ENCODE measurements at regions not wholly inside any gene's neighbourhood (a gene's known extent, or its start where the extent isn't known, plus 50 kb on each side); places are given as distances from the start of the nearest gene placed in this dataset.

- no peaks in the 10 kb centered on the region for H4K20me1 ChIP-seq (replicated peaks in 1 of 2; ENCODE audit: control insufficient read depth in 1 of 2, insufficient read depth in 2 of 2, low read length in 2 of 2)
- CTCF ChIA-PET (ENCODE audit: partially characterized antibody): interaction anchor here (0.8 to 1.7 kb wide), 5 partner anchors 10 to 134 kb away, joined by 3 to 6 read pairs (median 4); no protein-coding TSS in a partner anchor
- TF ChIP-seq PHF8 (conservative IDR thresholded peaks at IDR 0.05; ENCODE audit: low read depth, low read length): no peak
- TF ChIP-seq BACH1 (IDR thresholded peaks at IDR 0.05; ENCODE audit: low read length): no peak
- TF ChIP-seq SRF (IDR thresholded peaks at IDR 0.05; ENCODE audit: low read depth, low read length): no peak
- no peak for TF ChIP-seq CHD2 (IDR thresholded peaks at IDR 0.05; ENCODE audit: low read length)
- TF ChIP-seq GABPA (IDR thresholded peaks at IDR 0.05; ENCODE audit: borderline replicate concordance, insufficient read depth, low read length): no peak
- no peak for TF ChIP-seq SP2 (IDR thresholded peaks at IDR 0.05; ENCODE audit: low read length)
- TF ChIP-seq SP4 (IDR thresholded peaks at IDR 0.05; ENCODE audit: low read length): no peak
- no peak for TF ChIP-seq RFX5 (IDR thresholded peaks at IDR 0.05; ENCODE audit: borderline replicate concordance, low read depth, low read length)
- no peak for TF ChIP-seq SP1 (IDR thresholded peaks at IDR 0.05; ENCODE audit: low read depth, low read length)
- TF ChIP-seq CTCF (IDR thresholded peaks at IDR 0.05; ENCODE audit: control extremely low read depth in 1 of 3, insufficient read depth in 1 of 3, low read depth in 1 of 3, low read length in 3 of 3): no peak
- TF ChIP-seq SUZ12 (IDR thresholded peaks at IDR 0.05; ENCODE audit: low read length): no peak
- TF ChIP-seq ZNF274 (IDR thresholded peaks at IDR 0.05; ENCODE audit: borderline replicate concordance, extremely low read depth, low read length): no peak
- TF ChIP-seq RNF2 (IDR thresholded peaks at IDR 0.05; ENCODE audit: borderline replicate concordance, low read depth, low read length, missing control alignments, poor library complexity, severe bottlenecking): no peak
Observed at GRCh38 chr11:112722148-112722547, 239.1 kb upstream of the NCAM1 start.

More at GRCh38 chr11:112722148-112722547, 239.1 kb upstream of the NCAM1 start:
- DNase-seq (ENCODE audit: low read depth in 1 of 2, low spot score in 2 of 2): no peak
- Histone ChIP-seq H3K4me2 (ENCODE audit: insufficient read depth in 1 of 2, low read depth in 2 of 2, low read length in 2 of 2) (no peak overlapping the region), H3K9me3 (ENCODE audit: insufficient read depth in 2 of 2, low read depth in 1 of 2, low read length in 1 of 2) (no peaks in the 10 kb centered on the region), H2BK5ac (ENCODE audit: low read depth, low read length) (no peak overlapping the region), H3K4me1 (replicated peaks in 1 of 4; ENCODE audit: control insufficient read depth in 3 of 4, insufficient read depth in 4 of 4, low read length in 3 of 4) (peaks cover 0 to 3% (median 0%) of the 10 kb centered on the region in 4 experiments; a peak in 1 of 7 replicates), H2AK5ac (ENCODE audit: low read depth, low read length) (no peak overlapping the region), H3K18ac (ENCODE audit: extremely low read depth, low read length) (no peak overlapping the region), H2BK20ac (ENCODE audit: low read length) (no peak overlapping the region), H2AFZ (ENCODE audit: low read length) (no peak overlapping the region), H3K79me2 (ENCODE audit: control insufficient read depth in 1 of 2, insufficient read depth in 2 of 2, low read length in 2 of 2) (no peaks in the 10 kb centered on the region), H3K4ac (replicated peaks; ENCODE audit: insufficient read length, low read depth, low read length) (no peak overlapping the region), H3K56ac (replicated peaks; ENCODE audit: insufficient read length, low read depth, low read length) (no peak overlapping the region), H2BK120ac (replicated peaks; ENCODE audit: low read depth, low read length) (no peak overlapping the region), H3K4me3 (ENCODE audit: extremely low read depth in 1 of 4, insufficient read depth in 2 of 4, low read depth in 3 of 4, low read length in 4 of 4) (no peak overlapping the region), H3K79me1 (ENCODE audit: low read depth, low read length) (no peaks in the 10 kb centered on the region), H3K9ac (replicated peaks in 1 of 4; ENCODE audit: extremely low read depth in 1 of 4, low read depth in 3 of 4, low read length in 3 of 4) (no peak overlapping the region), H3K23ac (ENCODE audit: insufficient read length) (no peak overlapping the region), H4K91ac (replicated peaks; ENCODE audit: insufficient read length, low read length) (no peak overlapping the region), H2BK15ac (ENCODE audit: low read length) (no peak overlapping the region), H3K27ac (ENCODE audit: low read depth, low read length) (no peak overlapping the region), H4K5ac (ENCODE audit: insufficient read length, low read depth, low read length) (no peak overlapping the region), H3K14ac (ENCODE audit: insufficient read length) (no peak overlapping the region), H3K27me3 (replicated peaks in 1 of 4; ENCODE audit: control insufficient read depth in 3 of 4, extremely low read depth in 1 of 4, insufficient read depth in 3 of 4, low read length in 3 of 4) (no peaks in the 10 kb centered on the region), H3K23me2 (ENCODE audit: low read depth, low read length) (no peaks in the 10 kb centered on the region), H3K36me3 (ENCODE audit: control insufficient read depth in 2 of 4, insufficient read depth in 4 of 4, low read length in 3 of 4) (no peaks in the 10 kb centered on the region), H4K8ac (ENCODE audit: extremely low read depth, insufficient read depth, low read length) (no peak overlapping the region), H2BK12ac (ENCODE audit: low read depth, low read length) (no peak overlapping the region)
- WGBS, 2 experiments (ENCODE audit: extremely low coverage in 1 of 2, insufficient coverage in 1 of 2, insufficient read length in 1 of 2, insufficient replicate concordance in 2 of 2, low coverage in 1 of 2, low lambda C conversion rate in 2 of 2, missing lambda C conversion rate in 1 of 2): 88% methylated on average over 2 of the region's 2 CpGs; no CpG with 5 or more reads in 1 of the 2 experiments
- no peak for FAIRE-seq
- POLR2A ChIA-PET (ENCODE audit: partially characterized antibody): no interaction called here

Measured in H1 (cell line).